Panc1 (cell line): ENCODE measurements at regions not wholly inside any gene's neighbourhood (a gene's known extent, or its start where the extent isn't known, plus 50 kb on each side); places are given as distances from the start of the nearest gene placed in this dataset.

Source experiments
- ATAC-seq: fragments of 200-7000 bp; cut with Tn5 transposase; 2 replicates; pipeline ENCODE4 v1.9.1; 2020; ENCODE audit warnings: mild to moderate bottlenecking, moderate library complexity
- BruUV-seq: library from RNA; stranded (reverse); fragments of 400-500 nt; replicated peaks from 2 replicates; lab custom pipeline; 2021; lab: Mats Ljungman, UMichigan
- CTCF ChIA-PET: fragments of 300-600 bp; sonication (Branson Sonifier 250); formaldehyde crosslinking; loops from one replicate; lab custom pipeline; 2022; ENCODE audit warnings: antibody characterized with exemption; lab: Charles Lee
- POLR2A ChIA-PET: fragments of 300-600 bp; sonication (Branson Sonifier 250); formaldehyde crosslinking; loops from one replicate; lab custom pipeline; 2022; ENCODE audit warnings: antibody characterized with exemption; lab: Charles Lee
- DNase-seq: peaks from one replicate; pipeline ENCODE4 v3.0.0-alpha.2; 2010; ENCODE audit warnings: low read depth, low spot score
- H3K27ac ChIP-seq: 2 replicates; pipeline ENCODE4 v1.5.1; 2011; ENCODE audit warnings: mild to moderate bottlenecking, low read length, inconsistent platforms
- H3K27me3 ChIP-seq: fragments of 200-500 bp; sonication (Bioruptor generic); 2 replicates; pipeline ENCODE4 v1.6.0; 2014; ENCODE audit warnings: low read length, inconsistent platforms; ENCODE audit not compliant: control insufficient read depth, insufficient read depth
- H3K36me3 ChIP-seq: fragments of 200-500 bp; sonication (Bioruptor generic); 2 replicates; pipeline ENCODE4 v1.5.1; 2014; ENCODE audit warnings: inconsistent platforms, mild to moderate bottlenecking, low read length, moderate library complexity; ENCODE audit not compliant: control insufficient read depth, insufficient read depth
- H3K4me1 ChIP-seq: 2 replicates; pipeline ENCODE4 v1.5.1; 2011; ENCODE audit warnings: inconsistent platforms, mild to moderate bottlenecking, low read length, moderate library complexity; ENCODE audit not compliant: control insufficient read depth, insufficient read depth
- H3K4me3 ChIP-seq, 2 experiments: 2 replicates each; pipeline ENCODE4 v1.5.1; 2011 to 2012; ENCODE audit warnings: low read depth in 2 of 2, low read length in 2 of 2, mild to moderate bottlenecking in 2 of 2, inconsistent platforms in 1 of 2, moderate library complexity in 1 of 2
- H3K9me3 ChIP-seq: fragments of 200-500 bp; sonication (Bioruptor generic); 2 replicates; pipeline ENCODE4 v1.5.1; 2014; ENCODE audit warnings: low read depth, mild to moderate bottlenecking, inconsistent platforms, low read length, moderate library complexity; ENCODE audit not compliant: control insufficient read depth, insufficient read depth
- POLR2AphosphoS5 ChIP-seq: IDR thresholded peaks from 2 replicates; pipeline ENCODE4 v1.6.1; 2012; ENCODE audit warnings: mild to moderate bottlenecking, low read depth, low read length, moderate library complexity
- SIN3A ChIP-seq: IDR thresholded peaks from 2 replicates; pipeline ENCODE4 v1.6.1; 2012; ENCODE audit warnings: low read depth, mild to moderate bottlenecking, low read length, moderate library complexity, borderline replicate concordance; ENCODE audit not compliant: insufficient read depth
- TCF7L2 ChIP-seq: IDR thresholded peaks from 2 replicates; pipeline ENCODE4 v1.6.1; 2011; ENCODE audit warnings: mild to moderate bottlenecking, low read depth, low read length, inconsistent platforms
- in situ Hi-C: cut with HindIII; loops from 2 replicates; pipeline ENCODE4 v1.10.0; 2016; ENCODE audit warnings: low sequenced_read_pairs, low pct_unique_long_range_greater_than_20kb
- intact Hi-C: fragments of 100-400 bp; cut with micrococcal nuclease; formaldehyde crosslinking; loops from one replicate; pipeline ENCODE4 v1.10.0; 2022; ENCODE audit not compliant: unreplicated experiment
- TF ChIP-seq, protein P1 (sequence below), 2 experiments: IDR thresholded peaks; 2 replicates each; pipeline ENCODE4 v1.6.1; 2011 to 2012; ENCODE audit warnings: low read depth in 2 of 2, control low read depth in 1 of 2, low read length in 1 of 2, mild to moderate bottlenecking in 1 of 2, moderate library complexity in 1 of 2; ENCODE audit not compliant: insufficient read depth in 1 of 2
- TF ChIP-seq, protein P2 (sequence below): fragments of 450-650 bp; IDR thresholded peaks from 2 replicates; pipeline ENCODE4 v1.5.1; 2017; ENCODE audit warnings: mild to moderate bottlenecking

DNA sequence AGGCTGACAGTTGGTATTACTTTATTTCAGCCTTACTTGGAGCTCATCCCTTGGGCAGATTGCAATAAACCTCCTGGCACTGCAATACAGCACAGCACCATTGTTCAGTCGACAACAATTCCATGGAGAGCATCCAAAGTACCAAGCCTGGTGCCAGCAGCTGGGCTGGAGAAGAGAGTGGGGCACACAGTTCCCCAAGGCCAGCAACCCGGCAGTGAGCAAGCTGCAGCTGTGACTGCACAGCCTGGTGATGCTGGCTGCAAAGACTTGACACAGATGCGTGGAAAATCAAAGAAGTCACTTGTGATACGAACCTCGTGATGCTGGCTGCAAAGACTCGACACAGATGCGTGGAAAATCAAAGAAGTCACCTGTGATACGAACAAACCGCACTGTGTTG lies 125.4 kb downstream of the ATPSCKMT start:
- no TSS peak for BruUV-seq
- TF ChIP-seq, protein P1, sequence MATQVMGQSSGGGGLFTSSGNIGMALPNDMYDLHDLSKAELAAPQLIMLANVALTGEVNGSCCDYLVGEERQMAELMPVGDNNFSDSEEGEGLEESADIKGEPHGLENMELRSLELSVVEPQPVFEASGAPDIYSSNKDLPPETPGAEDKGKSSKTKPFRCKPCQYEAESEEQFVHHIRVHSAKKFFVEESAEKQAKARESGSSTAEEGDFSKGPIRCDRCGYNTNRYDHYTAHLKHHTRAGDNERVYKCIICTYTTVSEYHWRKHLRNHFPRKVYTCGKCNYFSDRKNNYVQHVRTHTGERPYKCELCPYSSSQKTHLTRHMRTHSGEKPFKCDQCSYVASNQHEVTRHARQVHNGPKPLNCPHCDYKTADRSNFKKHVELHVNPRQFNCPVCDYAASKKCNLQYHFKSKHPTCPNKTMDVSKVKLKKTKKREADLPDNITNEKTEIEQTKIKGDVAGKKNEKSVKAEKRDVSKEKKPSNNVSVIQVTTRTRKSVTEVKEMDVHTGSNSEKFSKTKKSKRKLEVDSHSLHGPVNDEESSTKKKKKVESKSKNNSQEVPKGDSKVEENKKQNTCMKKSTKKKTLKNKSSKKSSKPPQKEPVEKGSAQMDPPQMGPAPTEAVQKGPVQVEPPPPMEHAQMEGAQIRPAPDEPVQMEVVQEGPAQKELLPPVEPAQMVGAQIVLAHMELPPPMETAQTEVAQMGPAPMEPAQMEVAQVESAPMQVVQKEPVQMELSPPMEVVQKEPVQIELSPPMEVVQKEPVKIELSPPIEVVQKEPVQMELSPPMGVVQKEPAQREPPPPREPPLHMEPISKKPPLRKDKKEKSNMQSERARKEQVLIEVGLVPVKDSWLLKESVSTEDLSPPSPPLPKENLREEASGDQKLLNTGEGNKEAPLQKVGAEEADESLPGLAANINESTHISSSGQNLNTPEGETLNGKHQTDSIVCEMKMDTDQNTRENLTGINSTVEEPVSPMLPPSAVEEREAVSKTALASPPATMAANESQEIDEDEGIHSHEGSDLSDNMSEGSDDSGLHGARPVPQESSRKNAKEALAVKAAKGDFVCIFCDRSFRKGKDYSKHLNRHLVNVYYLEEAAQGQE (IDR thresholded peaks at IDR 0.05; ENCODE audit: insufficient read depth in 1 of 2, low read depth in 2 of 2, low read length in 1 of 2): no peak
- TF ChIP-seq POLR2AphosphoS5 (no peak), SIN3A (no peak), TCF7L2 (no peak)
- TF ChIP-seq, protein P2, sequence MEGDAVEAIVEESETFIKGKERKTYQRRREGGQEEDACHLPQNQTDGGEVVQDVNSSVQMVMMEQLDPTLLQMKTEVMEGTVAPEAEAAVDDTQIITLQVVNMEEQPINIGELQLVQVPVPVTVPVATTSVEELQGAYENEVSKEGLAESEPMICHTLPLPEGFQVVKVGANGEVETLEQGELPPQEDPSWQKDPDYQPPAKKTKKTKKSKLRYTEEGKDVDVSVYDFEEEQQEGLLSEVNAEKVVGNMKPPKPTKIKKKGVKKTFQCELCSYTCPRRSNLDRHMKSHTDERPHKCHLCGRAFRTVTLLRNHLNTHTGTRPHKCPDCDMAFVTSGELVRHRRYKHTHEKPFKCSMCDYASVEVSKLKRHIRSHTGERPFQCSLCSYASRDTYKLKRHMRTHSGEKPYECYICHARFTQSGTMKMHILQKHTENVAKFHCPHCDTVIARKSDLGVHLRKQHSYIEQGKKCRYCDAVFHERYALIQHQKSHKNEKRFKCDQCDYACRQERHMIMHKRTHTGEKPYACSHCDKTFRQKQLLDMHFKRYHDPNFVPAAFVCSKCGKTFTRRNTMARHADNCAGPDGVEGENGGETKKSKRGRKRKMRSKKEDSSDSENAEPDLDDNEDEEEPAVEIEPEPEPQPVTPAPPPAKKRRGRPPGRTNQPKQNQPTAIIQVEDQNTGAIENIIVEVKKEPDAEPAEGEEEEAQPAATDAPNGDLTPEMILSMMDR: no peak
- DNase-seq (no peak), ATAC-seq (no peak)
- POLR2A ChIA-PET: no interaction called here
- CTCF ChIA-PET: no interaction called here
- no peak overlapping the region for H3K27ac ChIP-seq
- intact Hi-C loops: no loop called here
- H3K4me3 ChIP-seq: no peak overlapping the region
- H3K4me1 ChIP-seq: no peaks in the 10 kb centered on the region
- no peaks in the 10 kb centered on the region for H3K9me3 ChIP-seq
- no peaks in the 10 kb centered on the region for H3K27me3 ChIP-seq
- H3K36me3 ChIP-seq: no peaks in the 10 kb centered on the region
- in situ Hi-C loops: no loop called here

DNA sequence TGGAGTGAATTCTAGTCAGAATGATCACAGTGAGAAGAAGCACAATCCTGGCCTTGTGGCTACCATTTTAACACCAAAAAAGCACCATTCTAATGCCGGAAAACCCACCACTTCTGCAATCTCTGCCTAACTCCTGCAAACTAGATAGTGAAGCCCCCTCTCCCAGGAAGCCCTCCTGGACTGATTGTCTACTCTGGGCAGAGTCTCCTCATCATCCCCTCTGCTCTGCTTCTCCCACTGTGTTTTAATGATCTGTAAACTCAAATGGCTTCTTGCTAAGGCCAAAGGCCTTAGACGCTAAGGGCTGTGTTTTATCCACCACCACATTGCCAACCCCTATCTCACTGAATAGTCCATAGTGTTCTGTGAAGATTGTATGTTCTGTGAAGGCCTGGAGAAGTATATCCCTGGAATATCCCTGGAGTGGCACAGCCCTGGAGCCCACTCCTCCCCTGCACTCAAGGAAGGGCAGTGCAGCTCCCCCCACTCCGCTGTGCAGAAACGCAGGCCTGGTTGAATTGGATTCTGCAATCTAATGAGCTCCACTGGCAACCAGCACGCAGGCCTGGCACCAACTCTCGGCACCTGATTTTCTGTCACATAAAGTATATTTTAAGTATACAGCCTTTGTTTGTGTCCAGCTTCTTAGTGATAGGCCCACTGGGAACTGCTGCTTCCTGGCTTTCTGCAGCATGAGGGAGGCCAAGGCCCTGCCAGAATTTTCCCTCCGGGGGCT lies 126.3 kb downstream of the ATPSCKMT start:
- Histone ChIP-seq H3K27ac (no peak overlapping the region), H3K27me3 (no peaks in the 10 kb centered on the region), H3K36me3 (no peaks in the 10 kb centered on the region), H3K4me1 (no peaks in the 10 kb centered on the region), H3K9me3 (no peaks in the 10 kb centered on the region), H3K4me3 (no peak overlapping the region)
- TF ChIP-seq TCF7L2 (no peak), SIN3A (no peak), POLR2AphosphoS5 (no peak)
- TF ChIP-seq, protein P2: no peak
- POLR2A ChIA-PET: interaction anchor here (0.7 kb wide), 1 partner anchor 10 kb away, joined by 4 read pairs; no protein-coding TSS in a partner anchor
- ATAC-seq (no peak), DNase-seq (no peak)
- BruUV-seq: no TSS peak
- intact Hi-C loops (no loop called here), in situ Hi-C loops (no loop called here)
- CTCF ChIA-PET: no interaction called here
